K562 (cell line): ENCODE measurements at regions not wholly inside any gene's neighbourhood (a gene's known extent, or its start where the extent isn't known, plus 50 kb on each side); places are given as distances from the start of the nearest gene placed in this dataset.

Experiments used
- ATAC-seq: fragments of 200-7000 bp; cut with Tn5 transposase; 3 replicates; pipeline ENCODE4 v1.9.1; 2020; ENCODE audit warnings: moderate library complexity
- BruUV-seq: library from RNA; stranded (reverse); fragments of 400-500 nt; replicated peaks from 2 replicates; lab custom pipeline; 2021; lab: Mats Ljungman, UMichigan
- CTCF ChIA-PET: fragments of 300-600 bp; formaldehyde crosslinking; extraction: SDS; loops from one replicate; lab custom pipeline; 2021; ENCODE audit warnings: low intra/inter-chr PET ratio; lab: Yijun Ruan, JAX
- POLR2A ChIA-PET: fragments of 300-600, 350-650 bp; sonication (Branson Sonifier 250); formaldehyde crosslinking; extraction: SDS; loops from one replicate; lab custom pipeline; 2021; ENCODE audit warnings: antibody characterized with exemption, inconsistent platforms; lab: Yijun Ruan, JAX
- DNase-seq, 4 experiments: peaks; one replicate each; pipeline versions ENCODE4 v3.0.0 to v3.0.0-alpha.2; 2011 to 2018; ENCODE audit warnings: low spot score in 3 of 4, mixed read lengths in 3 of 4; ENCODE audit errors: extremely low read depth in 1 of 4
- FAIRE-seq: peaks from 2 replicates; lab custom pipeline; 2011; peaks lifted over from hg19 to GRCh38; lab: Jason Lieb, UNC
- H2AFZ ChIP-seq: 2 replicates; pipeline ENCODE4 v1.6.0; 2011; ENCODE audit warnings: low read depth, low read length, control low read depth, inconsistent platforms
- H3K27ac ChIP-seq: fragments of 200-600 bp; 3 replicates; pipeline ENCODE4 v1.8.0; 2011; ENCODE audit warnings: low read depth, mild to moderate bottlenecking, control low read depth, inconsistent platforms, low read length, moderate library complexity, mixed read lengths; ENCODE audit errors: extremely low read depth
- H3K27me3 ChIP-seq, 2 experiments: fragments of 300-600 bp in 1 of 2; 2 replicates in 1 of 2; 3 replicates in 1 of 2; pipeline versions ENCODE4 v1.6.0 to v1.8.0; 2011; ENCODE audit warnings: inconsistent platforms in 2 of 2, low read length in 2 of 2, mild to moderate bottlenecking in 1 of 2, mixed read lengths in 1 of 2, moderate library complexity in 1 of 2; ENCODE audit not compliant: control insufficient read depth in 2 of 2, insufficient read depth in 2 of 2
- H3K36me3 ChIP-seq: fragments of 300-600 bp; 3 replicates; pipeline ENCODE4 v1.8.0; 2011; ENCODE audit warnings: mild to moderate bottlenecking, low read length, inconsistent platforms; ENCODE audit not compliant: control insufficient read depth, insufficient read depth
- H3K4me1 ChIP-seq, 2 experiments: fragments of 200-600 bp in 1 of 2; replicated peaks in 1 of 2; 2 replicates in 1 of 2; 3 replicates in 1 of 2; pipeline versions ENCODE4 v1.5.1 to v1.8.0; 2011; ENCODE audit warnings: inconsistent platforms in 2 of 2, low read length in 2 of 2, mild to moderate bottlenecking in 1 of 2, mixed read lengths in 1 of 2, moderate library complexity in 1 of 2; ENCODE audit not compliant: control insufficient read depth in 2 of 2, insufficient read depth in 2 of 2
- H3K4me2 ChIP-seq: 2 replicates; pipeline ENCODE4 v1.6.1; 2011; ENCODE audit warnings: low read length, control low read depth, inconsistent platforms, mixed read lengths; ENCODE audit not compliant: insufficient read depth
- H3K4me3 ChIP-seq: fragments of 200-600 bp; sonication (generic), shearing (Covaris generic); 2 replicates; pipeline ENCODE4 v1.5.1; 2016; ENCODE audit warnings: control low read depth, inconsistent platforms
- H3K79me2 ChIP-seq: fragments of 200-600 bp; 3 replicates; pipeline ENCODE4 v1.8.0; 2011; ENCODE audit warnings: low read length, inconsistent platforms; ENCODE audit not compliant: control insufficient read depth, insufficient read depth
- H3K9ac ChIP-seq, 2 experiments: 2 replicates each; pipeline versions ENCODE4 v1.6.0 to v1.6.1; 2011; ENCODE audit warnings: low read depth in 2 of 2, low read length in 2 of 2, control low read depth in 1 of 2, inconsistent platforms in 1 of 2, mild to moderate bottlenecking in 1 of 2, mixed read lengths in 1 of 2; ENCODE audit not compliant: insufficient read depth in 1 of 2
- H3K9me1 ChIP-seq: one replicate; pipeline ENCODE4 v1.6.0; 2011; ENCODE audit warnings: inconsistent platforms, mild to moderate bottlenecking, low read length, moderate library complexity; ENCODE audit not compliant: control insufficient read depth, insufficient read depth
- H3K9me3 ChIP-seq: replicated peaks from 2 replicates; pipeline ENCODE4 v1.5.1; 2011; ENCODE audit warnings: low read depth, low read length, inconsistent platforms; ENCODE audit not compliant: control insufficient read depth, insufficient read depth
- H4K20me1 ChIP-seq: replicated peaks from 2 replicates; pipeline ENCODE4 v1.6.1; 2011; ENCODE audit warnings: low read length, inconsistent platforms, mixed read lengths; ENCODE audit not compliant: control insufficient read depth, insufficient read depth
- FOS ChIP-seq: IDR thresholded peaks from 3 replicates; pipeline ENCODE4 v1.6.1; 2011; ENCODE audit not compliant: insufficient read length; ENCODE audit errors: extremely low read depth
- FOXJ2 ChIP-seq: fragments of 200-800 bp; sonication (Bioruptor generic); IDR thresholded peaks from 2 replicates; pipeline ENCODE4 v1.6.1; 2016; ENCODE audit warnings: missing genetic modification characterization, missing compliant biosample characterization
- HMGN3 ChIP-seq: IDR thresholded peaks from 2 replicates; pipeline ENCODE4 v1.6.1; 2011; ENCODE audit warnings: borderline replicate concordance, low read depth, mild to moderate bottlenecking, mixed read lengths, low read length; ENCODE audit not compliant: insufficient read length; ENCODE audit errors: extremely low read depth
- MNT ChIP-seq, 2 experiments: fragments of 450-650 bp; conservative IDR thresholded peaks; 2 replicates each; pipeline ENCODE4 v1.6.1; 2017; ENCODE audit warnings: mild to moderate bottlenecking in 2 of 2, moderate library complexity in 2 of 2
- whole genome bisulfite sequencing: fragments of 100-300 bp; shearing (Covaris generic); methylation state at CpG from one replicate; pipeline ENCODE4 v1.1.6; 2016; ENCODE audit warnings: low coverage, mixed read lengths; ENCODE audit not compliant: insufficient coverage; ENCODE audit errors: missing lambda C conversion rate; 5-methylcytosine and 5-hydroxymethylcytosine counted together
- in situ Hi-C: fragments of 300-500 bp; cut with MboI; formaldehyde crosslinking; loops from 4 replicates; pipeline ENCODE4 v1.15.0; 2018; ENCODE audit warnings: inconsistent platforms, mixed read lengths
- intact Hi-C: fragments of 100-400 bp; cut with micrococcal nuclease; formaldehyde crosslinking; loops from 2 replicates; pipeline ENCODE4 v1.14.2; 2022

- intact Hi-C loops = no loop called here
- no peak overlapping the region; a peak in 1 of 4 replicates for H3K9ac ChIP-seq
- FAIRE-seq = no peak
- no peaks in the 10 kb centered on the region for H3K36me3 ChIP-seq
- in situ Hi-C loops = no loop called here
- no peaks in the 10 kb centered on the region for H3K27me3 ChIP-seq
- no peaks in the 10 kb centered on the region for H3K9me1 ChIP-seq
- H3K79me2 ChIP-seq = no peaks in the 10 kb centered on the region
- no peak for ATAC-seq
- no peak overlapping the region for H3K27ac ChIP-seq
- ChIA-PET POLR2A (interaction anchor here (1.0 kb wide), 1 partner anchor 258 kb away, joined by 6 read pairs; no protein-coding TSS in a partner anchor), CTCF (no interaction called here)
- TF ChIP-seq FOXJ2 (tag) (no peak), MNT (conservative IDR thresholded peaks at IDR 0.05) (no peak), FOS (no peak), HMGN3 (no peak)
- no peak overlapping the region for H3K4me2 ChIP-seq
- H3K4me3 ChIP-seq = no peak overlapping the region
- no peak for DNase-seq
- 68% methylated on average over 4 of the region's 4 CpGs for WGBS
- no peaks in the 10 kb centered on the region for H4K20me1 ChIP-seq
- H3K9me3 ChIP-seq = no peaks in the 10 kb centered on the region
- H2AFZ ChIP-seq = no peak overlapping the region
- BruUV-seq = no TSS peak
- H3K4me1 ChIP-seq = peaks cover 0 to 7% of the 10 kb centered on the region in 2 experiments; a peak in 3 of 5 replicates
These were observed 258.4 kb upstream of the JARID2 start for GRCh38 chr6:14987490-14987889.
